GM13977 (cell line): ENCODE measurements at regions not wholly inside any gene's neighbourhood (a gene's known extent, or its start where the extent isn't known, plus 50 kb on each side); places are given as distances from the start of the nearest gene placed in this dataset.

Source experiments
- DNase-seq: peaks from one replicate; pipeline ENCODE4 v3.0.0; 2012; ENCODE audit warnings: low spot score
- in situ Hi-C: fragments of 300-500 bp; cut with MboI; formaldehyde crosslinking; loops from one replicate; pipeline ENCODE4 v1.12.0; 2022; ENCODE audit warnings: low sequenced_read_pairs, low pct_unique_long_range_greater_than_20kb, mixed read lengths, inconsistent platforms; ENCODE audit not compliant: unreplicated experiment
- TF ChIP-seq, protein P1 (sequence below): IDR thresholded peaks from 2 replicates; pipeline ENCODE4 v1.5.1; 2012; ENCODE audit warnings: mild to moderate bottlenecking, control low read depth; ENCODE audit not compliant: insufficient read depth; ENCODE audit errors: extremely low read depth, missing control alignments

DNA sequence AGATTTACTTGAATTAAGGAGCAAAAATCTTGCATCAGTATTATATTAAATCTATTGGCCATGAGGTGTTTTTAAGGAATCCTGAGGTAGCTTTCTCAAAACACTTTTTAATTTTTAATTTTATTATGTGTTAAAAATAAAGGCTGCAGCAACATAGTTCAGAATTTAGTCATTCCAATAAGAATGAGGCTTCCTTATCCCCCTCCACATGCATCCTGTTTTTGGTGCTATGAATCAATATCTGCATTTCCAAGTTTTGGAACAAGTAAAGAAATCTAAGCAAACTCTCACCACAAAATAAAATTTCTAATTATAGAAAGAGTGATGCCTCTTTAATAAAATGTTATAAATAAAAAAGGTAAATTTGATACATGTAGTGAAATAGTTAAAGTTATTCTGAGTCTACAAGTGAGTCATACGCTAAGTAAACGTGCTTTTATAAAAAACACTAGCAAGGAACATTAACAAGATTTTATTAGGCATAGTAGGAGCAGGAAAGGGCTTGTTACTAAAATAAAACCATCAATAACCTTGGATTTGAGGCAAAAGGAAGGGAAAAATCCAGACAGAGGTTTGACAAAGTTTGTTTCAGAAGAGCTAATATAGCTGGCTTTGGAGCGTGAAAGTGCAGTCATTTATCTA, 1218.0 kb downstream of the NSUN3 start:
- TF ChIP-seq, protein P1, sequence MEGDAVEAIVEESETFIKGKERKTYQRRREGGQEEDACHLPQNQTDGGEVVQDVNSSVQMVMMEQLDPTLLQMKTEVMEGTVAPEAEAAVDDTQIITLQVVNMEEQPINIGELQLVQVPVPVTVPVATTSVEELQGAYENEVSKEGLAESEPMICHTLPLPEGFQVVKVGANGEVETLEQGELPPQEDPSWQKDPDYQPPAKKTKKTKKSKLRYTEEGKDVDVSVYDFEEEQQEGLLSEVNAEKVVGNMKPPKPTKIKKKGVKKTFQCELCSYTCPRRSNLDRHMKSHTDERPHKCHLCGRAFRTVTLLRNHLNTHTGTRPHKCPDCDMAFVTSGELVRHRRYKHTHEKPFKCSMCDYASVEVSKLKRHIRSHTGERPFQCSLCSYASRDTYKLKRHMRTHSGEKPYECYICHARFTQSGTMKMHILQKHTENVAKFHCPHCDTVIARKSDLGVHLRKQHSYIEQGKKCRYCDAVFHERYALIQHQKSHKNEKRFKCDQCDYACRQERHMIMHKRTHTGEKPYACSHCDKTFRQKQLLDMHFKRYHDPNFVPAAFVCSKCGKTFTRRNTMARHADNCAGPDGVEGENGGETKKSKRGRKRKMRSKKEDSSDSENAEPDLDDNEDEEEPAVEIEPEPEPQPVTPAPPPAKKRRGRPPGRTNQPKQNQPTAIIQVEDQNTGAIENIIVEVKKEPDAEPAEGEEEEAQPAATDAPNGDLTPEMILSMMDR = no peak
- DNase-seq = no peak
- in situ Hi-C loops = no loop called here

DNA sequence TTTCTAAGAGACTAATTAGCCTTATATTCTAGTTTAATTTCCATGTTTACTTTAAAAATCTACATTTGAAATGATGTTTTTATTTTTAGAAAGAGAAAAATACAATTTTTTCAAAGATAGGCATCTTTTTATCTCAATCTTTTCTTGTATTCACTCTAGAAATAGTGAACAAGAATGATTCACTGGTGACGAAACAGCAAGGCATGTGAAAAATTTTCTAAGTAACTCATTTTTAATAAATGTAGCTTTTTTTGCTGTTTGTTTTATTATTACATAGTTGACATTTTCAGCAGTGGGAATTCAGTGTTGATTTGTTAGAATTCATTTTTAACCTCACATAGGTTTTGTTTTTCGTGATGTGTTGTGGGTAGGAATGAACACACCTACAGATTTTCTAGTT, 1226.4 kb downstream of the NSUN3 start:
- TF ChIP-seq, protein P1 = no peak
- DNase-seq = no peak
- in situ Hi-C loops = no loop called here

DNA sequence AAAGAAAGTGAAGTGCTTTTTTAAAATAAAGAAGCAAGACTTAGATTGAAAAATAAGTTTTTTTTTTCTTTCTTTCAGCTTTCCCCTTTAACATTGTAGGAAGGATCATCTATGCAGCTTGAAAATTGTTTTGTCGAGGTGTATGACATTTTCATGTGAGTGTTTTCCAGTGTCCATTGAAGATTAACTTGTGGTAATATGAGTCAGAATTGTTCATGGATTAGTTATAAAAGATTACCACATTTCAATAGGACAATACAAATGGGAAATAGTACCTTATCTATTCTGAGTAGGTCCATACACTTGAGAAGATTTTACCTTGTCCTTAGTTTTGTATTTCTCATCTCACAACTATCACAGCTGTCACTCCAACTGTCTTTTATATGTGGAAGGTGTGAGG, 1234.7 kb downstream of the NSUN3 start:
- DNase-seq = no peak
- in situ Hi-C loops = no loop called here
- TF ChIP-seq, protein P1 = no peak

DNA sequence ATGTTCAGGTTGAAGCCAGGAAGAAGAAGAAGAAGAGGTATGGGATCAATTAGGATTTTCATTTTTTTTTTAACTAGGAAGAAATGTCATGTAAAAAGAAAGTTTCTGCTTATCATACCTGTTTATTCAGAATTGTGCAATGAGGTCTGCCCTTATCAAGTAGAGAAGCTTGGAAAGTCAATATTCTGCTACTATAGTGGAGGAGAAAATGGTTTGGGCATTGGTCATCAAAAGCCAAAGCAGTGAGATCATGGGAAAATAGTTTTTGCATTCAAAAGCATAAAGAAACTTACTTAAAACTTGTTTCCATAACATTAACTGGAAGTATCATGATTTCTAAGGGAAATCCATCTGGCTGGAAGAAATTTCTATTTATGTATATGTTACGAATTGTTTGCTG, 1239.2 kb downstream of the NSUN3 start:
- in situ Hi-C loops = no loop called here
- TF ChIP-seq, protein P1 = no peak
- no peak for DNase-seq

DNA sequence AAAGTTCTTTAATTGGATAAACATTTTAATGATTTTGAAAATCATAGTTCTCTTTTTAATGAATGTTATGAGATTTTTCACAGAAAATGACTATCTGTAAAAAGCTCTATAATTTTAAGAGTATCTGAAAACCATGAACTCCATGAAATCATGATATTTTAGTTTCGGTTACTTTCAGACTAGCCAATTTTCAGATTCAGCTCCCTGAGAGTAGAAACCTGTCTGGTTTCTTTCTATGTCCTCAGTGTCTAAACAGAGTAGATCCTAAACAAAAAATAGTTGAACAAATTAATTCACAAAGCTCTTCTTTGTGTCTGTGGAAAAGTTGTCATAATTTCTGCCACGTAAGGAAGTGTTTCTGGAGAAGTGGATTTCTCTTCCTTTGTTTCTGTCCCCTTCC, 1247.7 kb downstream of the NSUN3 start:
- TF ChIP-seq, protein P1 = no peak
- in situ Hi-C loops = no loop called here

DNA sequence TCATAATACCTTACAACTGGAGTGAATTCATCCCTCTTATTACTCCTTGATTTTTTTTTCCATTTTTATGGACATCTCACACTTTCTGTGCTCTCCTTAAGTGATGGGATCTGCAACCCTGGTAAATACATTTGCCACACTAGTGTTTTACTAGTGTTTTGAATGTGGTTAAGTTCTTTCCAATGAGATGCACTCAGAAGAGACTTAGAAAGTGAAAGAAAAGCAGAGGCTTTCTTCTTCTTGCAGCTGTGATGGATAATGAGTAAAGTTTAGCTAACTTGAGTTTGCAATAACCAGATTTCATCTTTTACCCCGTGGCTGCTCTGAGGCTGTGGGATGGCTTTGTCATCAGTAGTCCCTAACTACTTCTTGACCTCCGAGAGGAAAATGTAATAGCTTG, 1248.4 kb downstream of the NSUN3 start:
- in situ Hi-C loops = no loop called here
- TF ChIP-seq, protein P1 = no peak

More for the DNA sequence above, 1247.7 kb downstream of the NSUN3 start:
- no peak for DNase-seq

More for the DNA sequence above, 1248.4 kb downstream of the NSUN3 start:
- DNase-seq = no peak
